Natural killer cell (primary cell): ENCODE measurements at regions not wholly inside any gene's neighbourhood (a gene's known extent, or its start where the extent isn't known, plus 50 kb on each side); places are given as distances from the start of the nearest gene placed in this dataset.

Experiments
- ATAC-seq, 3 donors: fragments of 150-1000 bp in 2 of 3; fragments of 200-7000 bp in 1 of 3; cut with Tn5 transposase; 1 replicate in 1 of 3; 2 replicates in 2 of 3; pipeline ENCODE4 v1.10.0; 2021; ENCODE audit warnings: mild to moderate bottlenecking in 2 of 3, moderate library complexity in 2 of 3
- DNase-seq, 2 donors: peaks; one replicate each; pipeline versions ENCODE4 v3.0.0 to v3.0.0-alpha.2; 2013 to 2021; ENCODE audit warnings: mixed read lengths in 1 of 2
- H3K27ac ChIP-seq: one replicate; pipeline ENCODE4 v1.5.1; 2013; ENCODE audit warnings: mild to moderate bottlenecking, low read length
- H3K27me3 ChIP-seq: one replicate; pipeline ENCODE4 v1.6.1; 2013; ENCODE audit warnings: low read length; ENCODE audit not compliant: control insufficient read depth, insufficient read depth
- H3K36me3 ChIP-seq: one replicate; pipeline ENCODE4 v1.6.1; 2013; ENCODE audit warnings: low read length; ENCODE audit not compliant: control insufficient read depth, insufficient read depth
- H3K4me1 ChIP-seq: one replicate; pipeline ENCODE4 v1.6.1; 2013; ENCODE audit warnings: low read length; ENCODE audit not compliant: control insufficient read depth, insufficient read depth
- H3K4me3 ChIP-seq: one replicate; pipeline ENCODE4 v1.5.1; 2013; ENCODE audit warnings: low read length
- H3K9me3 ChIP-seq: one replicate; pipeline ENCODE4 v1.6.1; 2013; ENCODE audit warnings: low read length; ENCODE audit not compliant: control insufficient read depth, insufficient read depth
- H3K27ac Mint-ChIP-seq, 2 donors: one replicate each; pipeline ENCODE4 v1.8.0; 2022; ENCODE audit warnings: mild to moderate bottlenecking in 2 of 2, mixed read lengths in 2 of 2, moderate library complexity in 1 of 2
- H3K27me3 Mint-ChIP-seq, 2 donors: one replicate each; pipeline ENCODE4 v1.8.0; 2022; ENCODE audit warnings: low read depth in 2 of 2, mixed read lengths in 2 of 2
- H3K36me3 Mint-ChIP-seq: one replicate; pipeline ENCODE4 v1.8.0; 2022; ENCODE audit warnings: mixed read lengths
- H3K4me1 Mint-ChIP-seq, 2 donors: one replicate each; pipeline ENCODE4 v1.8.0; 2022; ENCODE audit warnings: mixed read lengths in 2 of 2
- H3K4me3 Mint-ChIP-seq: one replicate; pipeline ENCODE4 v1.8.0; 2022; ENCODE audit warnings: mild to moderate bottlenecking, moderate library complexity, mixed read lengths
- H3K9me3 Mint-ChIP-seq, 2 donors: one replicate each; pipeline ENCODE4 v1.8.0; 2022; ENCODE audit warnings: mixed read lengths in 2 of 2
- WGBS: methylation state at CpG from one replicate; pipeline ENCODE4 v1.1.7; 2013; ENCODE audit warnings: missing lambda C conversion rate; ENCODE audit not compliant: insufficient coverage; 5-methylcytosine and 5-hydroxymethylcytosine counted together
- intact Hi-C: fragments of 100-400 bp; cut with micrococcal nuclease; formaldehyde crosslinking; loops from one replicate; pipeline ENCODE4 v1.14.2; 2022
- TF ChIP-seq, protein P1 (sequence below): fragments of 200-600 bp; IDR thresholded peaks from one replicate; pipeline ENCODE4 v1.8.0; 2022; ENCODE audit warnings: antibody characterized with exemption

DNA sequence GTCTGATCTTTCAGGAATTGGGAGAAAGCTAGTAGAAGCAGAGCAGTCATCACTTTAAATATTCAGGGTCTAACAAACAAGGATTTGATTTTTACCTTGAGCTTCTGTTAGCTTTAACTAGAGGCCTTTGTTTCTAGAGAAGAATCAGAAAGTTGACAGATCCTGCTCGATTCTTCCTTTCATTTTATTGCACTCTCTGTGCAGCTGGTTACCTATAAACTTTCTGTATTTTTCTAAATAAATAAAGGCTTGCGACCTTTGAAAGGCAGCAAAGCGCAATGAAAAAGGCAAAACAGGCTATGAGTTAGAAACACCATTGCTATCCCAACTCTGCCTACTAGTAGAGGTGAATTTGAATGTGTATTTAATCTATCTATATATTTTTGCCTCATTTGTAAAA is 101.4 kb upstream of the NPY2R start:
- no peak overlapping the region for H3K27ac ChIP-seq
- H3K4me1 ChIP-seq: no peaks in the 10 kb centered on the region
- H3K4me3 ChIP-seq: no peak overlapping the region
- DNase-seq (no peak), ATAC-seq (no peak)
- no peaks in the 10 kb centered on the region for H3K36me3 ChIP-seq
- no peak overlapping the region for H3K27ac Mint-ChIP-seq
- no peak overlapping the region for H3K4me3 Mint-ChIP-seq
- H3K36me3 Mint-ChIP-seq: no peaks in the 10 kb centered on the region
- H3K9me3 ChIP-seq: no peaks in the 10 kb centered on the region
- WGBS: 64% methylated on average over 1 of the region's 3 CpGs
- TF ChIP-seq, protein P1, sequence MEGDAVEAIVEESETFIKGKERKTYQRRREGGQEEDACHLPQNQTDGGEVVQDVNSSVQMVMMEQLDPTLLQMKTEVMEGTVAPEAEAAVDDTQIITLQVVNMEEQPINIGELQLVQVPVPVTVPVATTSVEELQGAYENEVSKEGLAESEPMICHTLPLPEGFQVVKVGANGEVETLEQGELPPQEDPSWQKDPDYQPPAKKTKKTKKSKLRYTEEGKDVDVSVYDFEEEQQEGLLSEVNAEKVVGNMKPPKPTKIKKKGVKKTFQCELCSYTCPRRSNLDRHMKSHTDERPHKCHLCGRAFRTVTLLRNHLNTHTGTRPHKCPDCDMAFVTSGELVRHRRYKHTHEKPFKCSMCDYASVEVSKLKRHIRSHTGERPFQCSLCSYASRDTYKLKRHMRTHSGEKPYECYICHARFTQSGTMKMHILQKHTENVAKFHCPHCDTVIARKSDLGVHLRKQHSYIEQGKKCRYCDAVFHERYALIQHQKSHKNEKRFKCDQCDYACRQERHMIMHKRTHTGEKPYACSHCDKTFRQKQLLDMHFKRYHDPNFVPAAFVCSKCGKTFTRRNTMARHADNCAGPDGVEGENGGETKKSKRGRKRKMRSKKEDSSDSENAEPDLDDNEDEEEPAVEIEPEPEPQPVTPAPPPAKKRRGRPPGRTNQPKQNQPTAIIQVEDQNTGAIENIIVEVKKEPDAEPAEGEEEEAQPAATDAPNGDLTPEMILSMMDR: no peak
- no peaks in the 10 kb centered on the region for H3K27me3 Mint-ChIP-seq
- peaks cover 3 to 18% of the 10 kb centered on the region in 2 donors for H3K9me3 Mint-ChIP-seq
- intact Hi-C loops: no loop called here
- no peaks in the 10 kb centered on the region for H3K4me1 Mint-ChIP-seq
- no peaks in the 10 kb centered on the region for H3K27me3 ChIP-seq

DNA sequence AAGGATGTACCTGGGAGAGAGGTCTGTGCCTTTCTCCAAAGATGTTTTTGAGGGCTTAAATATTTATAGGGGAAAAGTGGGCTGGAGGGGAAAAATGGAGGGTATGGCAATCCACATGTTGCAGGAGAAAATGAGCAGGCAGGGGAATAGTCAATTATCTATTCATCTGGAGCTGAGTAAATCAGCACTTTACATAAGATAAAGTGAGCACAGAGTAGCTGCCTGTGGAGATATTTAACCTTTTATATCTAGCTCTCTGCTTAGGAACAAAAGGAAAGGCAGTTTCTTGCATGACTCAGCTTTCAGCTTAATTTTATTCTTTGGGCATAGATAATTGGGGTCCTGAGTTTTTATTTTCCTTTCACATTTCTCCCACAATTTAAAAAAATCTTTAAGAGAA is 93.6 kb upstream of the NPY2R start:
- Histone ChIP-seq H3K27ac (no peak overlapping the region), H3K4me1 (no peaks in the 10 kb centered on the region), H3K27me3 (no peaks in the 10 kb centered on the region), H3K36me3 (no peaks in the 10 kb centered on the region), H3K4me3 (no peak overlapping the region), H3K9me3 (no peaks in the 10 kb centered on the region)
- Mint-ChIP-seq H3K4me1 (no peaks in the 10 kb centered on the region), H3K4me3 (no peak overlapping the region), H3K36me3 (no peaks in the 10 kb centered on the region), H3K27me3 (no peaks in the 10 kb centered on the region), H3K27ac (no peak overlapping the region), H3K9me3 (peaks cover 12 to 14% of the 10 kb centered on the region in 2 donors)
- DNase-seq (no peak), ATAC-seq (no peak)
- TF ChIP-seq, protein P1: no peak
- intact Hi-C loops: no loop called here

- Mint-ChIP-seq H3K4me3 (no peak overlapping the region), H3K36me3 (no peaks in the 10 kb centered on the region), H3K4me1 (no peaks in the 10 kb centered on the region), H3K27ac (no peak overlapping the region), H3K27me3 (no peaks in the 10 kb centered on the region), H3K9me3 (peaks cover 2 to 10% of the 10 kb centered on the region in 2 donors)
- DNase-seq: no peak
- Histone ChIP-seq H3K27me3 (no peaks in the 10 kb centered on the region), H3K4me1 (no peaks in the 10 kb centered on the region), H3K36me3 (no peaks in the 10 kb centered on the region), H3K27ac (no peak overlapping the region), H3K4me3 (no peak overlapping the region), H3K9me3 (no peaks in the 10 kb centered on the region)
- intact Hi-C loops: no loop called here
- TF ChIP-seq, protein P1: no peak
- ATAC-seq: no peak
Measured at GRCh38 chr4:155119006-155119405, 89.4 kb upstream of the NPY2R start.

- no peak for ATAC-seq
- intact Hi-C loops: no loop called here
- no peak overlapping the region for H3K4me3 ChIP-seq
- TF ChIP-seq, protein P1: no peak
- no peak overlapping the region for H3K27ac ChIP-seq
- no peaks in the 10 kb centered on the region for H3K36me3 ChIP-seq
- Mint-ChIP-seq H3K4me3 (no peak overlapping the region), H3K4me1 (no peaks in the 10 kb centered on the region), H3K27me3 (no peaks in the 10 kb centered on the region), H3K9me3 (peaks cover 4 to 9% of the 10 kb centered on the region in 2 donors), H3K27ac (no peak overlapping the region), H3K36me3 (no peaks in the 10 kb centered on the region)
- no peaks in the 10 kb centered on the region for H3K9me3 ChIP-seq
- no peaks in the 10 kb centered on the region for H3K4me1 ChIP-seq
- no peaks in the 10 kb centered on the region for H3K27me3 ChIP-seq
- 40% methylated on average over 1 of the region's 1 CpG for WGBS
- no peak for DNase-seq
Measured at GRCh38 chr4:155120536-155120935, 87.9 kb upstream of the NPY2R start.
